GF-D8 (cell line): ENCODE measurements at regions not wholly inside any gene's neighbourhood (a gene's known extent, or its start where the extent isn't known, plus 50 kb on each side); places are given as distances from the start of the nearest gene placed in this dataset.

ENCODE experiments used
- DNase-seq: peaks from one replicate; lab custom pipeline; 2025; lab: John Stamatoyannopoulos, UW

DNA sequence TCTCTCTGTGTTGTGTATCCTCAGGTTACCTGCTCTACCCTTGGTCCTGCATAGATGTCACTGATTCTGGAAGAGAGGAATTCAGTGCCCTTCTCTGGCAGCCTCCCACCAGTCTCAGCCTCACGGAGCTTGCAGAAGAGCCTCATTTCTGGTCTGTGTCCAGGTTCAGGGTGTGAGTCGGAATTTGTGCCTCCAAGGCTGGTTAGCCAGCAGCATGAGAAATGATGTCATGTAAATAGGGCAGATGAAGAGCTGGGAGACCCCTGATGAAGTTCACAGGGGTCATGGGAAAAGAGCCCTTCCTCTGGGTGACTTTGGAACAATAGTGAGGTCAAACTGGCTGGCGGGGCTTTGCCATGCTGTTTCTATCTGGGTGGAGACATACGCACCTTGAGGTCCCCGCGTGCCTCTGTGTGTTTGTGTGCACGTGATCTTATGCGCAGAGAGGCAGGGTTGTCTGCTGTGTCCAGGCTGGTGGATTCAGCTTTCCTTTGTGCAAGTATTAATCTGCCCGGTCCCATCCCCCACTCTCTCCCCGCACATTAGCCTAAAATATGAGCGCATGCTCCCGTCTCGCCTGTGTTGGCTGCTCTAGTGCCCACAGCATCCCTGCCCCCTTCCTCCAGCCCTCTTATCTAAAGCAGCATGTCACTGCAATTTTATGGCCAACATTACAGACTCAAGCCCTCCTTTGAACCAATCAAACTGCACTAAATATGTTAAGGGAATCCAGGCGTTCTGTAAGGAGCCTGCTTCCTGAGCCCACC is 256.3 kb upstream of the ZFHX3 start:
- DNase-seq = no peak

DNA sequence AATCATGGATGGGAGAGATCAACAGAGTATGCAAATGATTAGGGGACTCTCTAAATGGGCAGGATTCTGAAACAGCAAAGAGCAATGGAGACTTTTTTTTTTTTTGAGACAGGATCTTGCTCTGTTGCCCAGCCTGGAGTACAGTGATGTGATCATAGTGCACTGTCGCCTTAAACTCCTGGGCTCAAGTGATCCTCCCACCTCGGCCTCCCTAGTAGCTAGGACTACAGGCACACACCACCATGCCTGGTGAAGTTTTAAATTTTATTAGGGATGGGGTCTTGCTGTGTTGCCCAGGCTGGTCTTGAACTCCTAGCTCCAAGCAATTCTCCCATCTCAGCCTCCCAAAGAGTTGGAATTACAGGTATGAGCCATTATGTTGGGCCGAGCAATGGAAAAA is 255.0 kb upstream of the ZFHX3 start:
- no peak for DNase-seq

DNA sequence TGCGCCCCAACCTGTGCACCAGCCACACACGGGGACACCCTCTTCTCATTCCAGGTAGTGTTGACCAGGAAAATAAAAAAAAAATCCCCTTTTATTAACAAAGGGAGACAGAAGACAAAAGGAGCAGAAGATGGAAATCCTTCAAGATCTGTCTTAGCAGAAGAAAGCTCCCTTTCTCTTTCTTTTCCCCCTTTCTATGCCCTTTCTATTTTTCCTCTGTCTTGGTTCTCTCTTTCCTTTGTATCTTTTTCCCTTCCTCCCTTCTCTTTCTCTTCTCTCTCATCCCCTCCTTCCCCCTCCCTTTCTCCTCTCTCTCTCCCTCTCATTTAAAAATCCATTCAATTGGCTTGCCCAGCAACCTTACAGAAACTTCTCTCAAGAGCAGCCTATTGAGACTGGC is 254.1 kb upstream of the ZFHX3 start:
- DNase-seq = no peak

DNA sequence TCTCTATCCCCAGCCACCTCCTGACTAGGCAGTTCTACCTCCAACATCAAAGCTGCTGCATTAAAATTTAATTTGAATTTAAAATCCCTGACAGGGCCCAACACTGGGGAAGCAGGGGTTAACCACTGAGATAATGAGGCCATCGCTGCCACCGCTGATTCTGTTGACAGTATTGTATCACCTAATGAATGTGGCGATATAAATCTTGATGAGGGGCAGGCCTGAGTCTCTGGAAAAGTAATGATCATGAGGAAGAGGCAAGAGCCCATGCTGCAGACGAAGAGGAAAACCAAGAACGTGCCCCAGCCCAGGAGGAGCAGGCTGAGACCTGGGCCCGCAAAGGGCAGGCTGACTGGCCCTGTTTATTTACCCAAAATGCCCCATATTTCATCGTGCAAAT is 251.4 kb upstream of the ZFHX3 start:
- no peak for DNase-seq

DNA sequence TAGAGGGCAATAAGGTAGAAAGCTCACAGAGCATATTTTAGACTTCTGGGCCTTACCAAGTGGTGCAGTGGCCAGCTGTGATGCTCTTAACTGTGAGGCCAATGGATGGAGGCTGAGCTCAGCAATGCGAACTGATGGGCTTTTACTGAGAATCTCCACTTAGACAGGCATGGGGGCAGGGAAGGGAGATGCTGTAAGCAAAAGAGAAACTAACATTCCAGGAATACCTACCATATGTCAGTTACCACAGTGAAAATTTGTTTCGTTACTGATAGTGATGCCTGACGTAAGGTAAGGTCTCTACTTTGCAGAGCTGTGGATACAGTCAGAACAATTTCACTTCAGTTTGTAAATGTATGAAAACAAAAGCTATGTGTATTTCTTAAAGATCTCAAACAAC is 250.6 kb upstream of the ZFHX3 start:
- DNase-seq = no peak

DNA sequence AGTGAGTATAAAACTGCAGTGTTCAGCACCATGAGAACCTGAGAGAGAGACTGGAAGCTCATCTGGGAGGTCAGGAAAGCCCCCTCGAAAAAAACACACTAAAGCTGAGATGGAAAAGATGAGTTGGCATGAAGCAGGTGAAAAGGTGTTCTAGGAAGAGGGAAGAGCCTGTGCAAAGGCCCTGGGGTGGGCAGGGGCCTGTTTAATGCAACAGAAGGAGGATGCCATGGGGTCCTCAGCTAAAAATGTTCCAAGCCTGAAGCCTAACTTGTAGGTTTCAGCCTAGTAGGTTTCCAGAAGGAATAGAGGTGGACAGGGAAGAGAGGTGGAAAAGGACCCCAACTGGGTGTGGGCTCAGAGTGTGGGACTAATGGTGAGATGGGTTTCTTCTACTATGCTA is 242.3 kb upstream of the ZFHX3 start:
- DNase-seq = no peak

DNA sequence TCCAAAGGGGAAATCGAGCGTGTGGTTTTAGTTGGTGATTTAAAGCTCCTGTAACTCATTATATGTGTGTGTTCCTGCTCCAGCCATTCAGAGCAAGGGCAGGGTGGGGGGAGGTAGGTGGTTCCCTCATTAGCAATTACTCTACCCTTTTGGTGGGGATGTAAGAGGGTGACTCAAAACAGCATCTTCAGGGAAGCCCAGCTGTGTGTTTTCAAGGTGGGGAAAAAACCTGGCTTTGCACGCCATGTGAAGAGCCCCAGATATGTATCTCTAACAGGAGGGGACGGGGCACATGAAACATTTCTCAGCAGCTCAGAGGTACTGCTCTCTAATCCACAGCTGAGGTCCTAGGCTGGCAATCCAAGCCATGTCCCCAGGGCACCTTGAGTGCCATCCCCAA is 241.3 kb upstream of the ZFHX3 start:
- no peak for DNase-seq

DNA sequence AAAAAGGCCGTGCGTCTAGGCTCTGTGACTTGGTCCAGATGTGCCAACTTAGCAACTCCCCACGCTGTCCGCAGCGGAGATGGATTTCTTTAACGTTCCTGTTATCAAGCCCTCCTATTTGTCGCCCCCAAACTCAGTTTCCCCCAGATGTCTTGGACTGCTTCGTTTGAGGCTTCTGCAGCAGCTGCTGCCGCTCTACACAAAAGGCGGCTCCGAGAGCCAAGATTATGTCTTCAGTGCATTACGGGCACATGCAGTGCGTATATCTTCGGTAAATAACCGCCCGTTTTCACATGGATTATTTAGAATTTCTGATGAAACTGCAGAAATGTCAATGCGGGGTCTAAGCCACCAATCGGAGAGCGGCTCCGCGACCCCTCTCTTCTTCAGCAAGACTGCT is 240.6 kb upstream of the ZFHX3 start:
- DNase-seq = no peak

DNA sequence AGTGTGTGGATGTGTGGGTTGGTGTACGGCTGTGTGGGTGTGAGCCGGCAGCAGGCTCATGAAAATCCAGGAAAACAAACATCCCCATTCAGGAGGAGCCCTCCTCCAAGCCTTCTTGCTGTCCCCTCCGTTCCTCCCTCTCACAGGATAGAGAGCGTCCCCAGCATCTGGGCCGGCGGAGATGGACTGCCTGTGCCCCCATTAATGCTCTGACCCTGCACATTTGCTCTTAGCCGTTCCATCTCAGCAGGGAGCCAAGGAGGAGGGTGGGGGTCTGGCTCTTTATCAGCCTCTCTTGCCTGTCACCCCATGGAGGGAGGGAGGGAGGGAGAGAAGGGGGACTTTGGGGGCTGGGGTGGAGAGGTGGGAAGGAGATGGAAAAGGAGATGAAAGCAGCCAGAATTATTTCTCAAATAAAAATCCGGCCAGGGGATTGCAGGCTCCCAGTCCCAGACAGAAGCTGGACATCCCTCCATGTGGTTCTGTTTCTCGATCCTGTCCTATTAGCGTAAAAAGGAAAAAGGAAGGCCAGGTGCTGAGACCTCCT is 240.0 kb upstream of the ZFHX3 start:
- no peak for DNase-seq

DNA sequence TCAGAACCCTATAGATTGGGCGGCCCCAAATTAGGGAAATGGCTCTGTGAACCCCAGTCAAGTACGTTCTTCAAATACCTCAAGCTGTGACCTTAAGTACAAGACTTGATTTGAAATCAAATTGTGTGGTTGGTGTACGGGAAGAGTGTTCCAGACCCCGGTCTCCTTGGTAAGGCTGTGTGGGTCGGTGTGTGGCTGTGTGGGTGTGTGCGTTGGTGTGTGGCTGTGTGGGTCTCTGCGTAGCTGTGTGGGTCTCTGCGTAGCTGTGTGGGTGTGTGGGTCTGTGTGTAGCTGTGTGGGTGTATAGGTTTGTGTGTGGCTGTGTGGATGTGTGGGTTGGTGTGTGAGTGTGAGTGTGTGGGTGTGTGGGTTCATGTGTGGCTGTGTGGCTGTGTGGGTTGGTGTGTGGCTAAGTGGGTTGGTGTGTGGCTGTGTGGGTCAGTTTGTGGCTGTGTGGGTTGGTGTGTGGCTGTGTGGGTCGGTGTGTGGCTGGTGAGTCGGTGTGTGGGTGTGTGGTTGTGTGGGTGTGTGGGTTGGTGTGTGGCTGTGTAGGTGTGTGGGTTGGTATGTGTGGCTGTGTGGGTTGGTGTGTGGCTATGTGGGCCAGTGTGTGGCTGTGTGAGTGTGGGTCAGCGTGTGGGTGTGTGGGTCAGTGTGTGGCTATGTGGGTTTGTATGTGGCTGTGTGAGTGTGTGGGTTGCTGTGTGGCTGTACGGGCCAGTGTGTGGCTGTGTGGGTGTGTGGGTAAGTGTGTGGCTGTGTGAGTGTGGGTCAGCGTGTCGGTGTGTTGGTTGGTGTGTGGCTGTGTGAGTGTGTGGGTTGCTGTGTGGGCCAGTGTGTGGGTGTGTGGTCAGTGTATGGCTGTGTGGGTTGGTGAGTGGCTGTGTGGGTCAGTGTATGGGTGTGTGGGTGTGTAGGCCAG is 238.7 kb upstream of the ZFHX3 start:
- DNase-seq = no peak

DNA sequence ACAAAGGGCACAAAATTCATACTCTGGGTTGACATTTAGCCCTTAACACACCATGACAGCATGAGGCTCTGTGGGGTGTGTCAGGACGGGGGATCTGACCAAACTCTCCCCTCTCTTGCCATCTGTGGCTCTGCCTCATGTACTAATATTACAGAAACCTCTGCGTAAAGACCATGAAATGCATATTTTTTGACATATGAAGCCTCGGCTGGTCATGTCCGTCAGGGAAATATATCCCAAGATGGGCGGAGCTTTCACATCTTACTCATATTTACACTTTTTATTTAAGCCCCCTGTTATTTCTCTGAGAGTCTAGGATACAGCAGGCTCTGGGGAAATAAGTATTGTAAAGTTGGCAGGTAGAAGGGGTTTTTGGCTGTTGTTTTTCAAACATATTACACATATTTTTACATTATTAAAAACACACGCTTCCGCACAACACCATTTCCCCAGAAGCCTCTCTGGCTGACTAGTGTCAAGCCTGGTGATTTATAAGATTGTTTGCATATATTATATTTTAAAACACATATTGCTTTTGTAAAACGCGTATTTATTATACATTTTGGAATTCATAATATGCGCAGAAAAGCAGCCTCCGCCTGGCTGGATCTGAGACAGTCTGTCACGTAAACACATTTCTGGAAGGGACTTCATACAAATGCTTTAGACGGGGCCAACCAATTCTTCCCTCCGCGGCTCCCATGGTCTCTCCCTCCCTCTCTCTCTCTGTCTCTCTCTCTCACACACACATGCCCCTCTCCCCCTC is 237.7 kb upstream of the ZFHX3 start:
- no peak for DNase-seq

DNA sequence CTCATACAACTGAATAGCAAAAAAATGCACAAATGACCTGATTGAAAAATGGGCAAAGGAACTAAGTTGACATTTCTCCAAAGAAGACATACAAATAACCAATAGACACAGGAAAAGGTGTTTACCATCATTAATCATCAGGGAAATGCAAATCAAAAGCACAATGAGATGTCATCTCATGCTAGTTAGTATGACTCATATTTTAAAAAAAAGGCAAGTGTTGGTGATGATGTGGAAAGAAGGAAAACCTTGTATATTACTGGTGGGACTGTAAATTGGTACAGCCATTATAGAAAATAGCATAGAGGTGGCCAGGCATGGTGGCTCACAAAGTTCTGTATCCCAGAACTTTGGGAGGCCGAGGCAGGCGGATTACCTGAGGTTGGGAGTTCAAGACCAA is 232.5 kb upstream of the ZFHX3 start:
- no peak for DNase-seq

DNA sequence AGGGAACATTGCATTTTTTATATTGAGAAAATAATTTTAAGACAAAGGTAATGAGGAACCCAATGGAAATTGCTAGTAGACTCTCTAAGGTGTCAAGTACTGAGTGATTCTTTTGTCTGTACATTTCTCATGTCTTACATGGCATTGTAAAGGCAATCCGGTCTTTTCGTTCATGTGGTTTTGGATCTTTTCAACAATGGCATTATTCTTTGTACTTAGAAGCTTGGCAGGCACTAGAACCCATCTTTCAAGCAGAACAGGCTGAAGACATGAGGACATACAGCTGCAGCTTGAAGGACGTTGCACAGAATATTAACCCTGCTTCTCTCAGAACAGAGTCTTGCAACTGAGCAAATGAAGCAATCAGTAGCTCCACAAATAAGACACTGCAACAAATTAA is 231.5 kb upstream of the ZFHX3 start:
- DNase-seq = no peak

DNA sequence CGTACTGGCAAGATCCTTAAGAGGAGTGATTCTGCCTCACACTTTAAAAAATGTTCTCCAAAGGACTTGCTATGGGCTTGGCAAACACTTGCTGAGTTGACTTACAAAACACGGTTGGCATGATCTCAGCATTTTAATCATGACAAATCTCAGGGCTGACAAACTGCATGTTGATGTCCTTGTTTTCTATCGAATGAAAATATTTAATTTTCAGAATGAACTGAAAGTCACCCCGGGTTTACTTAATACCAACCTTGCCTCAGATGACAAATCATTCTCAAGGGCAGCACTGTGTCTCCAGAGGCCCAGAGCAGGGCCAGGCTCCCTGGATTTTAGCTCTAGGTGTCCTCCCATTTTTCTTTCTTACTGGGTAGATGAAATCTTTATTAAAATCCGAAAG is 229.1 kb upstream of the ZFHX3 start:
- no peak for DNase-seq

DNA sequence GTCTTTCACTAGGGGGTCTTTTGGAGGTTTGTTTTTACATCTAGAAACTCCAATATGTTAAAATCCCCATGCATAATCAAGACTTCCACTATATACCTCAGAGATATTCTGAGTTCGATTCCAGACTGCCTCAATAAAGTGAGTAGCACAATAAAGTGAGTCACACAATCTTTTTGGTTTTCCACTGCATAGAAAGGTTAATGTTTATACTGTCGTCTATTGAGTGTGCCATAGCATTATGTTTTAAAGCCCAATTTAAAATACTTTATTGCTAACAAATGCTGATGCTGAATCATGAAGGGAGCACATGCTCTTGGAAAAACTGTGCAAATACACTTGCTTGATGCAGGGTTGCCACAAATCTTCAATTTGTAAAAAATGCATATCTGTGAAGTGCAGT is 227.5 kb upstream of the ZFHX3 start:
- no peak for DNase-seq

DNA sequence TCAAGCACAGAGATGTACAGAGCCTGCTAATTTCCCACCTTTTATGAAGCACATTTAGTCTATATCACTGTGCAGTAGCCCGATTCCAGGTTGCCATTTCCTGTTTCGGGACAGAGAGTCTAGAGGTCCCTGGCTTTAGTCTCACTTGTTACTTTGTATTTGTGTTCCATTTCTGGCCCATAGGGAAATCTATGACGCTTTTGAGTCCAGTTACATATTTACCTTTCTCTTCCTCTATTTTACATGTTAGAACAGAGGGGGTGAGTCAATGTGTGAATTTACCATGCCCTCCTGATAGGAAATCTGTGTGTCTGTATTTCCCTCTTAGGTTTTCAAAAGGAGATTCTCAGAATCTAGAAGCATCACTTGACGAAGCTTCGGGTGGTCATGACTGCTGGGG is 227.1 kb upstream of the ZFHX3 start:
- DNase-seq = no peak

DNA sequence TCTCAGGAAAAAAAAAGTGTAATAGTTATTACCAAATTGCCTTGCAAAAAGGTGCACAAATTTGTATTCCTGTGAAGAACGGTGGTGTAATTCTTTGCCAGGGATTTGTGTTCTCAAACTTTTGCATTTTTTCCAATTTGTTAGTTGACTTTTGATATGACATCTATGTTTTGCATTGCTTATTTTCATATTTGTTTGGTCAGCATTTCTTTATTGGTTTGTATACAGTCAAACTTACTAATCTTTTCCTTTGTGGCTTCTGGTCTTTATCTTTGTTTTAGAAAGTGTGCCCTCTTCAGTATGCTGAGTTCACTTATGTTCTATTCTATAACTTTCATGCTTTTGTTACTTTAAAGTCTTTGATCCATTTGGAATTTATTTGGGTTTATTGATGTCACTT is 226.2 kb upstream of the ZFHX3 start:
- DNase-seq = no peak

DNA sequence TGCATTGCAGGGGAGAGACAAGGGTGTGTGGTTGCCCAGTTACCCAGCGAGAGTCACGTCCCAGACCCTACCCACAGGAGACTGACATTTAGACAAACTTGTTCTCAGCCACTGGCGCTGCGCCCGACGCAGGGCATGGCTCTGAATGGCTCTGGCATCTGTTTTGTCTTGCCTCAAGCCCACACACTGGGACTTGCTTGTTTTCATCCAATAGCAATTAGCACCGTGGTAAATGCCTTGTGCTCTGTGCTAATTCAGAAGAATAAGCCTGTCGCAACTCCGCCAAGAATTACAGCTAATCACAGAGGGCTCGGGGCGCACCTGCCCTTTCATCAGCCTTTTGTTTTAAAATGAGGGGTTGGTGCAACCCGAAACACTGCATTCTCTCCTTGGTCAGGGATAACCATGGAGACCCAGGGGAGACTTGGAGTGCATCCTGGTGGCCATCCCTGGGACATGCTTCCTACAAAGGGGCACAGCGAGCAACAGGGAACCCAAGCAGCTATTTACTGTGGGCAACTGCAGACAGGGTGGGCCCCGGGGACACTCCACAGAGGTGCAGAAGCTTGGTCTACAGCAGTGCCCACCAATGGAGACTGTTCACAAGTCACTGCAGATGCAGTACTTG is 220.6 kb upstream of the ZFHX3 start:
- no peak for DNase-seq

DNA sequence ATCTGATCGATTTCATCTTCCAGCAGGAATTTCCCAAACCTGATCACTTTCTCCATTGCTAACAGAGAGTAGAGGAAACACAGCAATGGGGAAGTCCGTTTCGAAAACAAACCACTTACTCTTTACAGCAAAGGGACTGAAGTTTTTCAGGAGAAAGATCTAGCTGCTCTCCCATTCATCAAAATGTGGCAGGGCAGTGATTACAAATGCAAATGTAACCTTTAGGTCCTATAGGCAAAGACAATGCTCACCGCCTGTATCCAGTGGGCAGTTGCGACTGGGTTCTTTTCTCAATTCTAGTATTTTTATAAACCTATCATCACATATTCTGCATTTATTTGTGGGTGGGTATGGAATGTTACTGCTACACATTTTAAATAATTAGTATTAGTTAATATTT is 218.0 kb upstream of the ZFHX3 start:
- no peak for DNase-seq

DNA sequence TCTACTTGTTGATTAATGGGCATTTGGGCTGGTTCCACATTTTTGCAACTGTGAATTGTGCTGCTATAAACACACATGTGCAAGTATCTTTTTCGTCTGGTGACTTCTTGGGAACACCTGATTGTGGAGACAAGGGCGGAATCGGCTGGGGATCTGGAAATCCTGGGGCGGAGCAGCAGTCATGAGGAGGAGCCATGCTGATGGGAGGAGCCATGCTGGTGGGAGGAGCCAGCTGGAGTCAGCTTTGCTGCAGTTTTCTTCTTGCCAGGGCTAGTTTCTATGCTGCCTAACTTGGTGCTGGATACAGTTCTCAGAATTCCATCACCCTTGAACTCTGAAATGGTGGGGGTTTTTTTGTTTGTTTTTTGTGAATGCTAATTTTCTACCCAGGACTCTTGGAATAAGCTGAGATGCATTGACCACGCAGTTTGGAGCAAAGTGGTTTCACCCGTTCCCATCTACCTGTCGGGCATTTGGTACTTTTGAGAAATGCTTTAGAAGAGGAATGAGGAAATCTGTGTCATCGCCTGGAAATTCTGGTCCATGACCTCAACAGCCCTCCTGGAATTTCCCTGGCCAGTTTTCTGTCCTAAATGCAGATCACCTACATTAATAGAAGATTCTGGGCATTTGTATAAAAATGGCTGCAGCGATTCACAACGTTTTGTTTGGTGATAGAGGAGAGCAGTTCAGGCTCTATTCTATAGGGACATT is 217.4 kb upstream of the ZFHX3 start:
- DNase-seq = no peak

DNA sequence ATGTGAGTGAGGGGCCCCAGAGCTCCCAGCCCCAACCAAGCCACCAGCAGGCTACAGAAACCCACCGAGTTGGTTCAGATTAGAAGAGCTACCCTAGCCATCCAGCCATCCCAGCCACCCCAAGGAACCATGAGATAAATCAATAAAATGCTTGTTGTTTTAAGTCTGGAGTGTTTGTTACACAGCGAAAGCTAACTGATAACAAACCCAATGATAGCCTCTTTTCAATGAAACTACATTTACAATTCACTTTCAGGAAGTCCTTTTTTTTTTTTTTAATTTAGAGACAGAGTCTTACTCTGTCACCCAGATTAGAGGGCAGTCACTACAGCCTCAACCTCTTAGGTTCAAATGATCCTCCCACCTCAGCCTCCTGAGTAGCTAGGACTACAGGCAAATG is 215.0 kb upstream of the ZFHX3 start:
- DNase-seq = no peak
